ENCODE measurements at regions not wholly inside any gene's neighbourhood (a gene's known extent, or its start where the extent isn't known, plus 50 kb on each side); places are given as distances from the start of the nearest gene placed in this dataset.

GRCh38 chr13:75050419-75051046 is 431.4 kb downstream of the TBC1D4 start:
- peak; percentile 38 for DNase-seq (ENCODE audit: low read depth)

GRCh38 chr13:75049735-75050335 is 432.1 kb downstream of the TBC1D4 start:
- peak; percentile 9 for DNase-seq (ENCODE audit: low read depth)

DNA sequence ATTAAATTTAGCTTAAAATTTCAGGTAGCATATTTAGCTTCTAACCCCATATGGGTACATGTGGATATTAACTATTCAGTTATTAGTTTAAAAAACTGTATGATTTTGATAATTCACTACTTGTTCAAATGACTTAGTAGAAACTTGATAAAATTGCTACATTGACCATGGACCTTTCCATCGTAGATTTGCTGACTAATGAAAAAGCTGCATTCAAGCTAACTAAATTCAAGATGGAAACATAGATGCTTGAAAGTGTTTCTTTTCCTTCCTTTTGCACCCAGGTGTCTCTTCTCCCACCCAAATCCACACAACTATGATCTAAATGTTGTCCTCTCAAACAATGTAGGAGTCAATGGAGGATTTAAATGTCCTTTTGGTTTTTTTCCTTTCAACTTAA is 439.2 kb downstream of the TBC1D4 start:
- DNase-seq (ENCODE audit: low read depth), result no peak

DNA sequence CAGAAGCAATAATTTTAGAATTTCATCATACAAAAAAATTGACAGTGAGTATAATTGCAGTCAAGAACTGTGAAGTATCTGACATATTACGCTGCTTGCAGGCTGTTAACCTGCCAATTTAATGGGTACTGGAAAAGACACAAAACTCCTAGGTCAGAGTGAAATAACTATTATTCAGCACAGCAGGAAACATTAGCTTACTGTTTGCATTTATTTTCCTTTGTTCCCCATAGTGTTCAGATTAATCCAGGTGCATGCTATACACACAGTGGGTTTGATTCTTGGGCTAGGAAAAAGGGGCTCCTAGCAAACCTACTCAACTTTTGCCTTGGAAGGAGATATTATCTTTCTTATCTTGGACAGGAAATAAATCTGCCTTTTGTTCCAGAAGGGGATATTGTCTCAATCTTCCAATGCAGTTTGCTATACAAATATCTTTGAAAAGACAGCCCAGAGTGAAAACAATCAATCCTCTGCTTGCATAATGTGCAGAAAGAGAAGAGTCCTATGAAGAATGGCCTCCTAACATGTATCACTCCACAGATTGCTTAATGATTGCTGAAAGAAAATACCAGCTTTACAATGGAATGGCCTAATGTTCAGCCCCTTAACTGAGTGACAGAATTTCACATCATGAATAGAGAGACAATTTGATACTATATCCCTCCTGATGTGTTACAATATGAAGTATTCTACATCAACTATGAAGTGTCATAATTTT is 443.4 kb downstream of the TBC1D4 start:
- no peak for DNase-seq (ENCODE audit: low read depth)

- no peak for DNase-seq (ENCODE audit: low read depth)
Observed at GRCh38 chr13:75025956-75026355, 456.0 kb downstream of the TBC1D4 start.

DNA sequence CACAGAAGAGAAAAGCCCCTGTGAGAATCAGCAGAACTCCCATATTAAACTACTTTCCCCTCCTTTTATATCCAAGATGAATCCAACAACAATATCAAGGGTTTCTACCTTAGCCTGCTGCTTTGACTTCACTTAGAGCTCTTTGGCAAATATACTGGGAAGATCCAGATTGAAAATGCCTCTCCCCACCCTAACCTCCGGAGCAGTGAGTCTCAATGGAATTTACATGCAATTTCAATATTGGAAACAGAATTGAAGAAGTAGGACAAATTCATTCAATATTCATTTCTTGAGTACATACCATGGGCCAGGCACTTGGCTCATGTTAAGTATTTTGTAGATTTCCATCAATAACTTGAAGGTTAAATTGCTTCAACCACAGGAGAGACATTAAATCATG is 457.4 kb downstream of the TBC1D4 start:
- no peak for DNase-seq (ENCODE audit: low read depth)

GRCh38 chr13:75023609-75024008 is 458.4 kb downstream of the TBC1D4 start:
- DNase-seq (ENCODE audit: low read depth), result no peak

DNA sequence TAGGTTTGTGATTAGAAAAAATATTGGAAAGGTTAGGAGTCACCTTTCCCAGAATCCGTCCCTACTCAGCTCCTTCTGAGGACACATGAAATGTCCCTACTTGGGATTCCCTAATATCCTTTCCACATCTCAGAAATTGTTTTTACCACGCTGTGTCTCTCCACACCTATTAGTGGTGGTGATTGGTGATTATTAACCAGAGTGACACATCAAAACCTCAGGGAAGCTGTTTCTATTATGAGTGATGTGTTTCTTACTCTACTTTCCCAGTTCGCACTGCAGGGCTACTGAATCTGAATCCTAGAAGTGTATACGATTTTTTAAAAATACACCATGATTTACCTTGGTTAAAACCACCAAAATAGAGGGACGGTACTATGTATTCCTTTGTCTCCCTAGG is 460.8 kb downstream of the TBC1D4 start:
- DNase-seq (ENCODE audit: low read depth), result no peak

GRCh38 chr13:75016225-75016624 is 465.7 kb downstream of the TBC1D4 start:
- no peak for DNase-seq (ENCODE audit: low read depth)

DNA sequence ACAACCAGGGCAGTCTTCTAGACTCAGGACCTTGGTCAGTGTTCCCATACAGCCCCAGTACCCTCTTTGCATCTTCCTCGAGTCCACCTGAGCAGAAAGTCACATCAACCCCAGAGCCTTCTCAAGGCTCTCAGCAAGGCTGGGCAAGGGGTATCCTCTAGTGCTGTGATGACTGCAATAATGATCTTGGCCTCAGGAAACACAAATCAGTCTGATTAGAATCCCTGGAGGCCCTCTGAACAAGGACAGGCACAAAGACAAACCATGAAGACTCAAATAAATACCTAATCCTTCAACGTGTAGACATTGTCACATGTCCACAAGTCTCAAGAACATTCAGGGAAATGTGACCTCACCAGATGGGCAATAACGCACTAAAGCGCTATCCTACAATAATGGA is 468.2 kb downstream of the TBC1D4 start:
- no peak for DNase-seq (ENCODE audit: low read depth)

DNA sequence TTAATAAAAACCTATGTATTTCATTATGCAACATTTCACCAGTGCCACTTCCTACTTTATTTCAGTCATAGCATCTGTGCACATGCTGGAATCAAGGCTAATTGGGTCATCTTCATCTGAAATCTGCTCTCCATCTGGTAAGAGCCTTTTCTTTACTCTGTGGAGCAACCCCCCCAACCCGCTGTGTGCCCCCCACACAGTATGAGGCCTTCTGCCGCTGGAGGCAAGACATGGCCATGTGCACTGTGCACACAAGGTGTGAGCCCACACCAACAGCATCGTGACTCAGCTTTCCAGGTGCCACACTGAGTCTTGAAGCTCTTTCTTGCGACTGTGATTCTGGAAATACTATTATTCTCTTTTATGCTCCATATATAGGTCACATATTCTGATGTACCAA is 471.0 kb downstream of the TBC1D4 start:
- no peak for DNase-seq (ENCODE audit: low read depth)

- no peak for DNase-seq (ENCODE audit: low read depth)
Observed at GRCh38 chr13:75008926-75009325, 473.0 kb downstream of the TBC1D4 start.

DNA sequence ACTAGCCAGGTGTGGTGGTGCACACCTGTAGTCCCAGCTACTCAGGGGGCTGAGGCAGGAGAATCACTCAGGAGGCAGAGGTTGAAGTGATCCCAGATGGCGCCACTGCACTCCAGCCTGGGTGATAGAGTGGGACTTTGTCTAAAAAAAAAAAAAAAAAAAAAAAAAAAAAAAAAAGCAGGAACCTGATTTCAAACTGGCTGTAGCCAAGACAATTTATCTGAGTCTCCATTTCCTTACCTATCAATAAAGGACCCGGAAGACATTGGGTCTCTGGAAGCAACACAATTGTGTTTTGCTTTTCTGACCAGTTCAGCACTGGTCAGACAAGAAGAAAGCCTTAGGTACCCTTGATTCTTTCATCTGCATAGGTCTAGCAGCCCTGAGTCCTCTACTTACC is 491.0 kb downstream of the TBC1D4 start:
- no peak for DNase-seq (ENCODE audit: low read depth)

- DNase-seq (ENCODE audit: low read depth), result no peak
Observed at GRCh38 chr13:74987124-74987690, 494.8 kb downstream of the TBC1D4 start.

- no peak for DNase-seq (ENCODE audit: low read depth)
Observed at GRCh38 chr13:74986609-74987008, 495.4 kb downstream of the TBC1D4 start.

DNA sequence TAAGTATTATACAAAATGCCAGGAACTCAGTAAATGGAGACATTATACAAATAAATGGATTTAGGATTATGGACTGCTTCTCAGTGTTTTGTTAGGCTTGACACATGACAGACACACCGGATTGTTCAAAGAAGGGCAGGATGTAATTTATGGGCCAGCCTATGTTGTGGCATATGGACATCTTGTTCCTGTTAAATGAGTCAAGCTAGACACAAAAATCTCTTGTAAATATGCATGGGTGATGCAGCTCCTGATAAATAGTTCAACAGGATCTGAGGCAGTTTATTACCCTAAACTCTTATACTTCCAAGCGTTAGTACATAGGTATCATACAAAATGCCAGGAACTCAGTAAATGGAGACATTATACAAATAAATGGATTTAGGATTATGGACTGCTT is 502.3 kb downstream of the TBC1D4 start:
- no peak for DNase-seq (ENCODE audit: low read depth)

DNA sequence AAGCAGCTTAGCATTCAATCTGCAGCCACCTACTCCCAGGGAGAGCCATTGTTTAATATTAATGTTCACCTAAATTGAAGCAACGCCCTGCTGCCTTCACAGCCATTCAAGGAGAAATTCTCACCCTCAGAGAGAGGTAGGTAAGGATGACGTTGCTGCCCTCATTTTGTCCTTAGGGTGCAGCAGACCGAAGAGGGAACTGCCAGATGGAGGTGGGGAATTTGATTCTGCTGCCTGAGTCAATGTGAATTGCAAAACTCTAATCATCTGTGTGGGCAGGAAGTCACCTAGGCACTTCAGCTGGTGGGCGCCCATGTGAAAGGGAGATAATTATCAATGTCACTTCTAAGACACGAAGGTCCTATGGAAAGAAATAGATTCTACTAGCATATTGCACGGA is 503.4 kb downstream of the TBC1D4 start:
- no peak for DNase-seq (ENCODE audit: low read depth)

- no peak for DNase-seq (ENCODE audit: low read depth)
Observed at GRCh38 chr13:74977498-74977897, 504.5 kb downstream of the TBC1D4 start.

- no peak for DNase-seq (ENCODE audit: low read depth)
Observed at GRCh38 chr13:74975111-74975510, 506.9 kb downstream of the TBC1D4 start.

DNA sequence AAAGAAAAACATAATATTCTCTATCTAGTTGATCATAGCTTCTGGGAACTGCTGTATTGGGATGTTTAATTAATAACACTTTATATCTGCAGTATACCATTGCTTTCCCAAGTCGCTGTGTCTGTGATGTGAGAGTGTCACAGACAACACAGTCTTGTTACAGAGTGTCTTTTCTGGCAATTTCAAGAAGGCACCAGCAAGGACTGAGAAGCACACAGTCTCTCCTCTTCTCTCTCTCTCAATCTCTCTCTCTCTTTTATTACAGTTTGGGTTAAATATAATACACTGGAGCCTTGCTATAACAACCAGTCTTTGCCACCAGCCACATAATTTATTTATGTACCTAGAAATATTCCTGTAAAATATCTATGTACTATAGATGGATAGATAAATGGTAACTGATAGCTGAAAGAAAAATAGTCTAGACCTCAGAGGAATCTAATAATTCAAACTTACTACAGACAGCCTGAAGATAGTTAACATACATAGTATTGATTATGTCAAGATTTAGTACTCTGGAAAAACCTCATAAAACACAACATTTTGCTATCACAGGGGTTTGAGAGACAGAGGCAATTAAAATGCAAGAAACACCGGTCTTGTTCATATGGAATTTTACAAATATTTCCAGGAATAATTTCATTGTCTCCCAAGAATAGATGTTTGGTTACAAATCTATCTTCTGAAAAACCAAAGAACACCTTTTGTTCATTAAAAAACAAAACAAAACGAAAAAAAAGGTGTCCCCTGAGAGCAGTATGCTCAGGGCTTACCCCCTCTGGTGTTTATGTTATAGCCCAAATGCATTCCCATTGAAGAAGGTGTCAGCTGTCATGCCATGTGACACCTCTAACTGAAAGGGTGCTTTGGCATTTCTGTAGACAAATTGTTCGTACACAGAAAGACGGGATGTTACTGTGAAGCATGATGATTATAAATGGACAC is 507.8 kb downstream of the TBC1D4 start:
- no peak for DNase-seq (ENCODE audit: low read depth)

DNA sequence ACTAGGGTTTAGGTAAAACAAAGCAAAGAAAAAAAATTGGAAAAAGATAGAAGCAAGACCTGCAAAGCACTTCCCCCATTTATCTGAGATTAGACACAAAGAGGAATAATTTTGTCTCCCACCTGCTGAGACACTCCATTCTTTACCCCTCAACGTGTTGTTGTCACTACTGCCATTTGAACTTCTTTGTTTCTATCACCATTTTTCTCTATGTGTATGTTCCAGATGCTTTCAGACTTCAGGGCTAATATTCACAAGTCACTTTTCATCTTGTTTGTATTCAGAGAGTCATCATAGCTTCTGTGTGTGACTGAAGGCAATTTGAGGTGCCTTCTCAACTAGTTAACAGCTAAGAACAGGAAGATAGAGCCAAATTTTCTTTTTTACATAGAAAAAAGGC is 512.5 kb downstream of the TBC1D4 start:
- no peak for DNase-seq (ENCODE audit: low read depth)

DNA sequence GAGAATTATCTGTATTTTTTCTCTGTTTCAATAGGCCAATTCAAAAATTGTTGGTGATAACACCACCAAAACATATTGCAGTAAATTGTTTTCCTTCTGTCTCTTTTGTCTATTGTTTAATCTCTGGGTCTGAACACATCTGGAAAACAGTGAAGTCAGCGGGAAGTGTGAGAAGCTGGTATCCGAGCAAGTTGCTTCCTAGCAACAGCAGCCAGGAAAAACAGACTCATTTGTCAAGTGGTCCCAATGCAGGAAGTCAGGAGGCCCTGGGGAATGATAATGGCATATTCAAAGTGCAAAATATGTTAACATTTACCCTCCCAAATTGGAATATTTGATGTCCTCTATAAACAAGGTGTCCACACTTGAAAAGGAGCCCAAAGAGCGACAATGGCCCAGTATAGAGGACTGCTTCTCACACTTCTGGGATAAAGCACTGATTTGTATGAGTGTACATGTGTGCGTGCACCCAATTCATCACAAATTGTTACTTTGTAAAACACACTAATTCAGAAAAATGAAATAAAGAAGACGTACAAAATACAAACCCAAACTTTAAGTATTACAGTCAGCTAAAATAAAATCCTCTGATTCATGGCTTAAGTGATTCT is 515.0 kb downstream of the TBC1D4 start:
- DNase-seq (ENCODE audit: low read depth), result no peak

Measured in iris pigment epithelial cell (primary cell).